ENCODE measurements at regions not wholly inside any gene's neighbourhood (a gene's known extent, or its start where the extent isn't known, plus 50 kb on each side); places are given as distances from the start of the nearest gene placed in this dataset.

GRCh38 chr19:28166025-28166424 lies 1046.9 kb downstream of the UQCRFS1 start (continued):
- TF ChIP-seq NR3C1 (IDR thresholded peaks at IDR 0.05) (no peak), RCOR1 (IDR thresholded peaks at IDR 0.05; ENCODE audit: low read depth, low read length) (no peak), USF2 (IDR thresholded peaks at IDR 0.05) (no peak), FOXS1 (CRISPR knock-in tag; IDR thresholded peaks at IDR 0.05) (no peak)

GRCh38 chr19:28164214-28164613 lies 1048.7 kb downstream of the UQCRFS1 start:
- no peak overlapping the region for H3K27ac ChIP-seq
- no peak for TF ChIP-seq MAX (IDR thresholded peaks at IDR 0.05)
- no peak overlapping the region for H3K4me2 ChIP-seq
- FAIRE-seq, result no peak
- DNase-seq (ENCODE audit: low read depth in 1 of 2, low spot score in 1 of 2), result no peak
- H3K9me3 ChIP-seq, result peaks cover 14% of the 10 kb centered on the region; the same call in 2 of the 3 replicates
- H3K4me3 ChIP-seq, result no peak overlapping the region
- 6% methylated on average over 3 of the region's 3 CpGs for WGBS (ENCODE audit: missing lambda C conversion rate)
- POLR2A ChIA-PET, result no interaction called here
- H3K4me1 ChIP-seq, result no peaks in the 10 kb centered on the region
- no peak for ATAC-seq
- CTCF ChIA-PET, result no interaction called here

GRCh38 chr19:28159065-28159464 lies 1053.9 kb downstream of the UQCRFS1 start:
- H3K27ac ChIP-seq, result no peak overlapping the region
- TF ChIP-seq BCL3 (IDR thresholded peaks at IDR 0.05) (no peak), KDM1A (IDR thresholded peaks at IDR 0.05; ENCODE audit: low read depth) (no peak), CEBPB (IDR thresholded peaks at IDR 0.05) (no peak), CTCF (IDR thresholded peaks at IDR 0.05) (no peak), ZNF302 (CRISPR knock-in tag; IDR thresholded peaks at IDR 0.05) (no peak), JUNB (IDR thresholded peaks at IDR 0.05) (no peak)
- H3K4me2 ChIP-seq, result no peak overlapping the region
- H3K9me3 ChIP-seq, result peaks cover 18% of the 10 kb centered on the region; the same call in 2 of the 3 replicates
- H3K4me3 ChIP-seq, result no peak overlapping the region
- DNase-seq (ENCODE audit: low read depth in 1 of 2, low spot score in 1 of 2) (no peak), ATAC-seq (no peak), FAIRE-seq (no peak)
- H3K4me1 ChIP-seq, result no peaks in the 10 kb centered on the region
- POLR2A ChIA-PET, result no interaction called here
- CTCF ChIA-PET, result no interaction called here

- CTCF ChIA-PET, result no interaction called here
- peak; percentile 67 for FAIRE-seq
- POLR2A ChIA-PET, result no interaction called here
- Histone ChIP-seq H3K4me1 (no peaks in the 10 kb centered on the region), H3K9me3 (peaks cover 14% of the 10 kb centered on the region; the same call in 2 of the 3 replicates), H3K4me2 (no peak overlapping the region), H3K27ac (no peak overlapping the region), H3K4me3 (no peak overlapping the region)
- TF ChIP-seq RFX5 (IDR thresholded peaks at IDR 0.05) (no peak), BHLHE40 (IDR thresholded peaks at IDR 0.05; ENCODE audit: low read depth, low read length) (no peak), ZC3H11A (IDR thresholded peaks at IDR 0.05) (no peak), CBX8 (IDR thresholded peaks at IDR 0.05) (no peak), MAX (IDR thresholded peaks at IDR 0.05) (no peak), MAFK (IDR thresholded peaks at IDR 0.05; ENCODE audit: partially characterized antibody) (no peak)
- 26% methylated on average over 1 of the region's 1 CpG for WGBS (ENCODE audit: missing lambda C conversion rate)
- ATAC-seq, result no peak
- DNase-seq (ENCODE audit: low read depth in 1 of 2, low spot score in 1 of 2), result no peak
Observed at GRCh38 chr19:28155265-28155664, 1057.7 kb downstream of the UQCRFS1 start.

GRCh38 chr19:28154077-28154476 lies 1058.9 kb downstream of the UQCRFS1 start:
- POLR2A ChIA-PET, result no interaction called here
- H3K4me1 ChIP-seq, result no peaks in the 10 kb centered on the region
- no peak for ATAC-seq
- no peak overlapping the region for H3K4me3 ChIP-seq
- CTCF ChIA-PET, result interaction anchor here (0.7 kb wide), 1 partner anchor 1961 kb away, joined by 3 read pairs; no protein-coding TSS in a partner anchor
- no peak overlapping the region for H3K27ac ChIP-seq
- WGBS (ENCODE audit: missing lambda C conversion rate), result under 1% methylated on average over 2 of the region's 2 CpGs
- peaks cover 11% of the 10 kb centered on the region; the same call in 2 of the 3 replicates for H3K9me3 ChIP-seq
- TF ChIP-seq NFE2L2 (conservative IDR thresholded peaks at IDR 0.05; ENCODE audit: low read length) (peak; percentile 64), MAFK (IDR thresholded peaks at IDR 0.05; ENCODE audit: partially characterized antibody) (peak; percentile 70), REST (IDR thresholded peaks at IDR 0.05) (no peak)
- FAIRE-seq, result peak; percentile 82
- H3K4me2 ChIP-seq, result no peak overlapping the region
- DNase-seq (ENCODE audit: low read depth in 1 of 2, low spot score in 1 of 2), result no peak

Measured in A549 (cell line).